ENCODE measurements at regions not wholly inside any gene's neighbourhood (a gene's known extent, or its start where the extent isn't known, plus 50 kb on each side); places are given as distances from the start of the nearest gene placed in this dataset.

GRCh38 chr14:71467361-71467811 is 464.8 kb upstream of the RGS6 start:
- intact Hi-C loops (cut with DNase I): no loop called here
- DNase-seq (ENCODE audit: low spot score): no peak

- no peak for DNase-seq (ENCODE audit: low spot score)
- intact Hi-C loops (cut with DNase I): no loop called here
These were observed 463.5 kb upstream of the RGS6 start for GRCh38 chr14:71468701-71469100.

- intact Hi-C loops (cut with DNase I): no loop called here
These were observed 462.4 kb upstream of the RGS6 start for GRCh38 chr14:71469643-71470335.

GRCh38 chr14:71471634-71472355 is 460.4 kb upstream of the RGS6 start:
- intact Hi-C loops (cut with DNase I): no loop called here
- DNase-seq (ENCODE audit: low spot score): no peak

More at GRCh38 chr14:71469643-71470335, 462.4 kb upstream of the RGS6 start:
- DNase-seq (ENCODE audit: low spot score): no peak

GRCh38 chr14:71472356-71473340 is 459.6 kb upstream of the RGS6 start:
- intact Hi-C loops (cut with DNase I): no loop called here
- no peak for DNase-seq (ENCODE audit: low spot score)

- no peak for DNase-seq (ENCODE audit: low spot score)
- intact Hi-C loops (cut with DNase I): no loop called here
These were observed 458.4 kb upstream of the RGS6 start for GRCh38 chr14:71473843-71474242.

- no peak for DNase-seq (ENCODE audit: low spot score)
- intact Hi-C loops (cut with DNase I): no loop called here
These were observed 457.6 kb upstream of the RGS6 start for GRCh38 chr14:71474301-71475265.

- intact Hi-C loops (cut with DNase I): no loop called here
- DNase-seq (ENCODE audit: low spot score): no peak
These were observed 456.3 kb upstream of the RGS6 start for GRCh38 chr14:71475916-71476315.

GRCh38 chr14:71478542-71478941 is 453.7 kb upstream of the RGS6 start:
- intact Hi-C loops (cut with DNase I): no loop called here
- DNase-seq (ENCODE audit: low spot score): no peak

- DNase-seq (ENCODE audit: low spot score): no peak
- intact Hi-C loops (cut with DNase I): no loop called here
These were observed 451.1 kb upstream of the RGS6 start for GRCh38 chr14:71481021-71481654.

GRCh38 chr14:71482671-71483070 is 449.6 kb upstream of the RGS6 start:
- DNase-seq (ENCODE audit: low spot score): no peak
- intact Hi-C loops (cut with DNase I): no loop called here

GRCh38 chr14:71483154-71483553 is 449.1 kb upstream of the RGS6 start:
- no peak for DNase-seq (ENCODE audit: low spot score)
- intact Hi-C loops (cut with DNase I): no loop called here

- intact Hi-C loops (cut with DNase I): no loop called here
- no peak for DNase-seq (ENCODE audit: low spot score)
These were observed 446.4 kb upstream of the RGS6 start for GRCh38 chr14:71485833-71486232.

- no peak for DNase-seq (ENCODE audit: low spot score)
- intact Hi-C loops (cut with DNase I): no loop called here
These were observed 445.9 kb upstream of the RGS6 start for GRCh38 chr14:71486279-71486678.

- intact Hi-C loops (cut with DNase I): no loop called here
- DNase-seq (ENCODE audit: low spot score): no peak
These were observed 444.8 kb upstream of the RGS6 start for GRCh38 chr14:71487449-71487848.

- DNase-seq (ENCODE audit: low spot score): no peak
- intact Hi-C loops (cut with DNase I): no loop called here
These were observed 444.3 kb upstream of the RGS6 start for GRCh38 chr14:71487941-71488340.

- intact Hi-C loops (cut with DNase I): no loop called here
- no peak for DNase-seq (ENCODE audit: low spot score)
These were observed 443.5 kb upstream of the RGS6 start for GRCh38 chr14:71488703-71489191.

GRCh38 chr14:71489742-71490141 is 442.5 kb upstream of the RGS6 start:
- intact Hi-C loops (cut with DNase I): no loop called here
- DNase-seq (ENCODE audit: low spot score): no peak

All from posterior vena cava (tissue), 2 donors.